BE2C (cell line): ENCODE measurements at regions not wholly inside any gene's neighbourhood (a gene's known extent, or its start where the extent isn't known, plus 50 kb on each side); places are given as distances from the start of the nearest gene placed in this dataset.

Source experiments
- DNase-seq: peaks from one replicate; pipeline ENCODE4 v3.0.0-alpha.2; 2020
- H3K27me3 ChIP-seq: fragments of 250-450 bp; sonication (Bioruptor Pico); 2 replicates; pipeline ENCODE4 v1.5.1; 2020; ENCODE audit warnings: mild to moderate bottlenecking
- H3K36me3 ChIP-seq: fragments of 250-450 bp; sonication (Bioruptor Pico); 2 replicates; pipeline ENCODE4 v1.5.1; 2020; ENCODE audit warnings: mild to moderate bottlenecking
- H3K4me1 ChIP-seq: fragments of 250-450 bp; sonication (Bioruptor Pico); 2 replicates; pipeline ENCODE4 v1.5.1; 2020
- H3K4me3 ChIP-seq: 2 replicates; pipeline ENCODE4 v1.5.1; 2011; ENCODE audit warnings: low read depth, low read length
- H3K9me3 ChIP-seq: fragments of 250-450 bp; sonication (Bioruptor Pico); 2 replicates; pipeline ENCODE4 v1.5.1; 2020
- TF ChIP-seq, protein P1 (sequence below): IDR thresholded peaks from 2 replicates; pipeline ENCODE4 v1.5.1; 2012; ENCODE audit warnings: mild to moderate bottlenecking, low read depth, low read length

DNA sequence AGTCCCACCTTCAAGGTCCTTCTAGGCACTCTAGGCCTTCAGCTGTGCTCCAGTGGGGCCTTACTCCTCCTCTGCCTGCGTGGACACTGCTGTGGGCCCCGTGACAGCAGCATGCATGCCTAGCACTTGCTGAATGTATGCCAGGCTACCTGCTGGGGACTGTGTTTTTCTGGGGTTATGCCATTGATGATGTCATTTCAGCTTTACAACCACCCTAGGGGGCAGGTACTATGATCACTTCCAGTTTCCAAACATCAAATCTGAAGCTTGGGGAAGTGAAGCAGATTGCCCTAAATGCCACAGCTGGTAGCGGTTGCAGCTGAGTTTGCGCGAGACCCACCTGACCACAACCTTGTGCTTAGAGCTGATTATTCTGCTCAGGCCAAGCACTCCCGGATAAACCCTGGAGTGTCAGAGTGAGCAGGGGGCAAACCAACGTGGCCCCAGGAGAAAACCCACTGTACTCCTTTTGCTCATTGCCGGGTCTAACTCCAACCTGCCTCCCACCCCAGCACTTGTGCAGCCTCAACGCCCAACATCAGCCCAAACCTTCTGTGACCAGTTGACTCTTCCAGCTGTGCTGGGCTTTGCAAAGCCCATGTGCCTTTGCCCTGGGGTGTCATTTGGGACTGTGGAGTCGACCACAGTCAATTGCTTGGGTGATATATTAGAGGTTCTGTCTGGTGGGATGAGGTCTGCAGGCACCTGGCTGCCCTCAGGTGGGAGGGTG, 168.4 kb downstream of the ENGASE start:
- TF ChIP-seq, protein P1, sequence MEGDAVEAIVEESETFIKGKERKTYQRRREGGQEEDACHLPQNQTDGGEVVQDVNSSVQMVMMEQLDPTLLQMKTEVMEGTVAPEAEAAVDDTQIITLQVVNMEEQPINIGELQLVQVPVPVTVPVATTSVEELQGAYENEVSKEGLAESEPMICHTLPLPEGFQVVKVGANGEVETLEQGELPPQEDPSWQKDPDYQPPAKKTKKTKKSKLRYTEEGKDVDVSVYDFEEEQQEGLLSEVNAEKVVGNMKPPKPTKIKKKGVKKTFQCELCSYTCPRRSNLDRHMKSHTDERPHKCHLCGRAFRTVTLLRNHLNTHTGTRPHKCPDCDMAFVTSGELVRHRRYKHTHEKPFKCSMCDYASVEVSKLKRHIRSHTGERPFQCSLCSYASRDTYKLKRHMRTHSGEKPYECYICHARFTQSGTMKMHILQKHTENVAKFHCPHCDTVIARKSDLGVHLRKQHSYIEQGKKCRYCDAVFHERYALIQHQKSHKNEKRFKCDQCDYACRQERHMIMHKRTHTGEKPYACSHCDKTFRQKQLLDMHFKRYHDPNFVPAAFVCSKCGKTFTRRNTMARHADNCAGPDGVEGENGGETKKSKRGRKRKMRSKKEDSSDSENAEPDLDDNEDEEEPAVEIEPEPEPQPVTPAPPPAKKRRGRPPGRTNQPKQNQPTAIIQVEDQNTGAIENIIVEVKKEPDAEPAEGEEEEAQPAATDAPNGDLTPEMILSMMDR: no peak
- no peaks in the 10 kb centered on the region for H3K9me3 ChIP-seq
- DNase-seq: no peak

DNA sequence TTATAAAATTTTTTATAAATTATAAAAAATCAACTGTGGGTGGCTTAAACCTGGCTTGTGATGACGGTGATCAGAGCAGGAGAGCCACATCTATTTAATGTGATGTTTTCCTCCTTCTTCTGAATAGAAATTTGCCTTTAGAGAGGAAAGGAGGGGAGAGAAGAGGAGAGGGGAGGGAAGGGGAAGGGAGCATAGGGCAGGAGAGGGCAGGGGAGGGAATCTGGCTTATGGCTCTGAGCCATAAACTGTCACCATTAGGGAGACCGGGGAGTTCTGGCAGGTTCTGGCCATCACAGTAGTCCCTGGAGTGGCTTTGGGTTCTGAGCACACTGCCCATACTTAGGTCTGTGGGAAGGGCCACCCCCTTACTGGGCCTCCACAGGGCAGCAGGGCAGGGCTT, 167.8 kb downstream of the ENGASE start:
- Histone ChIP-seq H3K9me3 (no peaks in the 10 kb centered on the region), H3K4me1 (no peaks in the 10 kb centered on the region), H3K27me3 (peaks cover 65% of the 10 kb centered on the region), H3K36me3 (no peaks in the 10 kb centered on the region), H3K4me3 (no peak overlapping the region)
- no peak for DNase-seq
- TF ChIP-seq, protein P1: no peak

More for the DNA sequence above, 168.4 kb downstream of the ENGASE start:
- Histone ChIP-seq H3K36me3 (no peaks in the 10 kb centered on the region), H3K4me3 (no peak overlapping the region), H3K4me1 (no peaks in the 10 kb centered on the region), H3K27me3 (peaks cover 64% of the 10 kb centered on the region)

DNA sequence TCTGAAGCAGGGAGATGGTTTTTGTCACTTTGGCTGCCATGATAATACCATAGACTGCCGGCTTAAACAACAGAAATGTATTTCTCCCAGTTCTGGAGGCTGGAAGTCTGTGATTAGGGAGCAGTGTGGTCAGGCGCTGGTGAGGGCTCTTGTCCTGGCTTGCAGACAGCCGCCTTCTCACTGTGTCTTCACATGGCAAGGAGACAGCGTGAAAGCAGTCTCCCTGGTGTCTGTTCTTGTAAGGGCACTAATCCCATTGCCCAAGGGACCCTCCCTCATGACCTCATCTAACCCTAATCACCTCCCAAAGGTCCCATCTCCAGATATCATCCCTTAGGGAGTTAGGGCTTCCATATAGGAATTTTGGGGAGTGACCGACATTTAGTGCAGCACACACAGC, 167.0 kb downstream of the ENGASE start:
- no peak for DNase-seq
- TF ChIP-seq, protein P1: no peak
- H3K4me1 ChIP-seq: no peaks in the 10 kb centered on the region
- no peaks in the 10 kb centered on the region for H3K36me3 ChIP-seq
- H3K27me3 ChIP-seq: peaks cover 65% of the 10 kb centered on the region
- no peak overlapping the region for H3K4me3 ChIP-seq
- no peaks in the 10 kb centered on the region for H3K9me3 ChIP-seq

DNA sequence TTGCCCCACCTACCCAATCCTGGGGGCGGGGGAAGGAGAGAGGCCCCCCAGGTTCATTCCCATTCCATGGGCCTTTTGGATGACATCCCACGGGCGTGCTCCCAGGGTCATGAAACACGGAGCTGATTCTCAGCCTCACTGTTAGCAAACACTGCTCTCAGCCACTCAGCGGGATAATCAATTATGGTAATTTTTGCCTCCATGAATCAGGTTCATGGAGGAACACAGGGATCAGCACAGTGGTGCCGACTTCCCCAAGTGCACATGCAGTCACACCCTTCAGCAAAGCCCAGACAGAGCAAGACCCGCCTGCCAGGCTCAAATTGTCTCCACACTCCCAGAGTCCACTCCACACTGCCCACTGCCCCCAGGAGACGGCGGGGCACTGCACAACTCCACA, 164.6 kb downstream of the ENGASE start:
- H3K9me3 ChIP-seq: no peaks in the 10 kb centered on the region
- no peak for DNase-seq
- TF ChIP-seq, protein P1: no peak
- no peaks in the 10 kb centered on the region for H3K4me1 ChIP-seq
- H3K27me3 ChIP-seq: peaks cover 69% of the 10 kb centered on the region
- no peak overlapping the region for H3K4me3 ChIP-seq
- H3K36me3 ChIP-seq: no peaks in the 10 kb centered on the region

DNA sequence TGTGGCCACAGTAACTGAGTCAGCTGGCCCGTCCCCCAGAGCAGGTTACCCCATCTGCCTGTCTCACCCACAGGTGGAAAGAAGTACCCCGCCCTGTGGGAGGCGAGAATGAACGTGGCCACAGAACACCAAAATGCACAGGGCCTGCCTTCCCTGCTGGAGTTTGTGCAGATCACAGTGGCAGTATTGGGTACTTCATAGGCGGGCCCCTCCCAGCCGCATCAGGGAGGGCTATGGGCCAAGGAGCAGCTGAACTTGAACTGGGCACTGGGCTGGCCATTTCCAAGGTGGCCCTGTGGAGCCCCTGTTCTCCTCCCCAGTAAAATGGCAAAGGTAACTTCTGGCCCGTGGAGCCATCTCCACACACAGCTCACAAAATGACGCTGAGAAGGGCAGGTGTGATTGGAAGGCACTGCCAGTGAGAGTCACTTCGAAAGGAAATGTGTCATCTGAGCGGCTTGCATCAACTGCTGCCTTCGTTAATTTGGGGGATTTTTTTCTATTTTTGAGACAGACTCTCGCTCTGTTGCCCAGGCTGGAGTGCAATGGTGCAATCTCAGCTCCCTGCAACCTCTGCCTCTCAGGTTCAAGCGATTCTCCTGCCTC, 162.9 kb downstream of the ENGASE start:
- H3K36me3 ChIP-seq: no peaks in the 10 kb centered on the region
- H3K4me1 ChIP-seq: no peaks in the 10 kb centered on the region
- TF ChIP-seq, protein P1: no peak
- no peak overlapping the region for H3K4me3 ChIP-seq
- no peak for DNase-seq
- no peaks in the 10 kb centered on the region for H3K9me3 ChIP-seq
- peaks cover 75% of the 10 kb centered on the region for H3K27me3 ChIP-seq

DNA sequence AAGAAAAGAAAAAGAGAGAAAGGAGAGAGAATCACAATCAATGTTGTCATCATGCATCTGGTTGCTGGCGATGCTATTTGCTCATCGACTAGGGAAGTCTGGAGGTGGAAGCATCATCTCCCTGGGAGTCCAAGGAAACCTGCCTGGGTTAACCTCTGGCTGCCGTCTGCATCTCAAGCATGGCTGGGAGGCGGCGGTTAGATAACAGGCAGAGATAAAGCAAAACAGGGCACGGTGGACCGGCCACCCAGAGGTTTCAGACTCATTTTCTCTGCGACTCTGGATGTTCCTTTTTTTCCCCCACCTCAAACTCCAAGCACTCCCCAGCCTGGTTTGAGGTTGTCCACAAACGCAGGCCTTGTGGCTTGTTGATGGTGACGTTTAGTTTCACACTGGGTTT, 161.2 kb downstream of the ENGASE start:
- Histone ChIP-seq H3K9me3 (no peaks in the 10 kb centered on the region), H3K27me3 (peaks cover 66% of the 10 kb centered on the region), H3K4me3 (no peak overlapping the region), H3K4me1 (no peaks in the 10 kb centered on the region), H3K36me3 (no peaks in the 10 kb centered on the region)
- no peak for DNase-seq
- TF ChIP-seq, protein P1: no peak
